ENCODE measurements at regions not wholly inside any gene's neighbourhood (a gene's known extent, or its start where the extent isn't known, plus 50 kb on each side); places are given as distances from the start of the nearest gene placed in this dataset.

GRCh38 chr7:86155623-86156022 lies 488.1 kb upstream of the GRM3 start:
- no peaks in the 10 kb centered on the region for H3K36me3 Mint-ChIP-seq (ENCODE audit: low read depth)
- H3K36me3 ChIP-seq (ENCODE audit: insufficient read depth, low read length): no peaks in the 10 kb centered on the region
- H3K4me1 Mint-ChIP-seq (ENCODE audit: low read depth): no peaks in the 10 kb centered on the region
- H3K4me3 Mint-ChIP-seq: no peak overlapping the region
- H3K9me3 ChIP-seq (ENCODE audit: control insufficient read depth in 1 of 2, insufficient read depth in 1 of 2, low read length in 2 of 2): peaks cover 0 to 13% of the 10 kb centered on the region in 2 experiments
- ChIA-PET CTCF (no interaction called here), POLR2A (no interaction called here)
- H3K27me3 ChIP-seq (ENCODE audit: control insufficient read depth in 1 of 2, insufficient read depth in 2 of 2, low read length in 2 of 2): no peaks in the 10 kb centered on the region
- H3K27me3 Mint-ChIP-seq: no peaks in the 10 kb centered on the region
- no peak overlapping the region for H3K27ac ChIP-seq (ENCODE audit: low read depth in 1 of 2, low read length in 2 of 2)
- H3K4me1 ChIP-seq (ENCODE audit: insufficient read depth, low read length): no peaks in the 10 kb centered on the region
- H3K27ac Mint-ChIP-seq: no peak overlapping the region
- no peak overlapping the region for H3K4me3 ChIP-seq (ENCODE audit: low read length)
- ATAC-seq (ENCODE audit: poor library complexity) (no peak), DNase-seq (no peak)
- H3K9me3 Mint-ChIP-seq: peaks cover 15% of the 10 kb centered on the region
- no peak for TF ChIP-seq CTCF (IDR thresholded peaks at IDR 0.05)
- intact Hi-C loops (cut with DNase I, micrococcal nuclease): no loop called here

GRCh38 chr7:86152926-86153325 lies 490.8 kb upstream of the GRM3 start:
- no peaks in the 10 kb centered on the region for H3K4me1 Mint-ChIP-seq (ENCODE audit: low read depth)
- ATAC-seq (ENCODE audit: poor library complexity) (no peak), DNase-seq (no peak)
- H3K9me3 Mint-ChIP-seq: peaks cover 20% of the 10 kb centered on the region
- no peak overlapping the region for H3K27ac ChIP-seq (ENCODE audit: low read depth in 1 of 2, low read length in 2 of 2)
- H3K36me3 ChIP-seq (ENCODE audit: insufficient read depth, low read length): no peaks in the 10 kb centered on the region
- POLR2A ChIA-PET: no interaction called here
- no peaks in the 10 kb centered on the region for H3K27me3 ChIP-seq (ENCODE audit: control insufficient read depth in 1 of 2, insufficient read depth in 2 of 2, low read length in 2 of 2)
- intact Hi-C loops (cut with DNase I, micrococcal nuclease): no loop called here
- no peak overlapping the region for H3K27ac Mint-ChIP-seq
- no peaks in the 10 kb centered on the region for H3K4me1 ChIP-seq (ENCODE audit: insufficient read depth, low read length)
- no peak overlapping the region for H3K4me3 Mint-ChIP-seq
- peaks cover 0 to 6% of the 10 kb centered on the region in 2 experiments for H3K9me3 ChIP-seq (ENCODE audit: control insufficient read depth in 1 of 2, insufficient read depth in 1 of 2, low read length in 2 of 2)
- no peaks in the 10 kb centered on the region for H3K36me3 Mint-ChIP-seq (ENCODE audit: low read depth)
- TF ChIP-seq CTCF (IDR thresholded peaks at IDR 0.05): no peak
- no peak overlapping the region for H3K4me3 ChIP-seq (ENCODE audit: low read length)
- CTCF ChIA-PET: no interaction called here
- no peaks in the 10 kb centered on the region for H3K27me3 Mint-ChIP-seq

GRCh38 chr7:86149024-86149665 lies 494.6 kb upstream of the GRM3 start:
- no peaks in the 10 kb centered on the region for H3K36me3 ChIP-seq (ENCODE audit: insufficient read depth, low read length)
- H3K27ac ChIP-seq (ENCODE audit: low read depth in 1 of 2, low read length in 2 of 2): no peak overlapping the region
- POLR2A ChIA-PET: no interaction called here
- no peaks in the 10 kb centered on the region for H3K27me3 ChIP-seq (ENCODE audit: control insufficient read depth in 1 of 2, insufficient read depth in 2 of 2, low read length in 2 of 2)
- H3K4me1 ChIP-seq (ENCODE audit: insufficient read depth, low read length): no peaks in the 10 kb centered on the region
- TF ChIP-seq CTCF (IDR thresholded peaks at IDR 0.05): no peak
- Mint-ChIP-seq H3K27me3 (no peaks in the 10 kb centered on the region), H3K4me3 (no peak overlapping the region), H3K27ac (no peak overlapping the region), H3K36me3 (ENCODE audit: low read depth) (no peaks in the 10 kb centered on the region), H3K4me1 (ENCODE audit: low read depth) (no peaks in the 10 kb centered on the region), H3K9me3 (peaks cover 21% of the 10 kb centered on the region)
- no peak overlapping the region for H3K4me3 ChIP-seq (ENCODE audit: low read length)
- intact Hi-C loops (cut with DNase I, micrococcal nuclease): no loop called here
- no peak for ATAC-seq (ENCODE audit: poor library complexity)
- DNase-seq: no peak
- peaks cover 3 to 4% of the 10 kb centered on the region in 2 experiments for H3K9me3 ChIP-seq (ENCODE audit: control insufficient read depth in 1 of 2, insufficient read depth in 1 of 2, low read length in 2 of 2)
- CTCF ChIA-PET: no interaction called here

Data from CD4-positive, alpha-beta T cell (primary cell).